ENCODE measurements at regions not wholly inside any gene's neighbourhood (a gene's known extent, or its start where the extent isn't known, plus 50 kb on each side); places are given as distances from the start of the nearest gene placed in this dataset.

DNA sequence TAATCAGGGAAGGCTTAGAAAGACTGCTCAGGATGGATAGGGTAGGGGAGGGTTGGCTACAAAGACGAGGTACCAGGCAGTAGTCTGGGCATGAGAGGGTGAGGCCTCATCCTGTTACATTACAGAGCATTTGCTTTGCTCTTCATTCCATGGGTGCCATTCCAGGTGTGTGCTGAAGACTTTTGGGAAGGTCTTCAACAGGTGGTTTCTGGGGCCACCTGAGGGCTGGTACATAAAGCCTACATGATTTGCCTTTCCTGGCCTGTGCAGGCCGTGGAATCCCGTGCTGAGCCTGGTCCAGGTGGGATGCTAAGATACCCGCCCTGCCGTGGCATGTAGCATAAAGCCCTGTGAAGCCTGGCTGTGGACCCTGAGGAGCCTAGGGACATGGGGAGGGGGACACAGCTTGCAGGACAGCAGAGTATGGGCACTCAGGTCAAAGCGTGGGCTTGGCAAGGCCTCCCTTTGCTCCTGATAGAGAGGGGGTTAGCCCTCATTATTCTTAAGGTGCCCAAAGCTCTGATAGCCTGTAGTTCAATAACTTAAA, 55.6 kb upstream of the ZNF536 start:
- TF ChIP-seq, protein P1, sequence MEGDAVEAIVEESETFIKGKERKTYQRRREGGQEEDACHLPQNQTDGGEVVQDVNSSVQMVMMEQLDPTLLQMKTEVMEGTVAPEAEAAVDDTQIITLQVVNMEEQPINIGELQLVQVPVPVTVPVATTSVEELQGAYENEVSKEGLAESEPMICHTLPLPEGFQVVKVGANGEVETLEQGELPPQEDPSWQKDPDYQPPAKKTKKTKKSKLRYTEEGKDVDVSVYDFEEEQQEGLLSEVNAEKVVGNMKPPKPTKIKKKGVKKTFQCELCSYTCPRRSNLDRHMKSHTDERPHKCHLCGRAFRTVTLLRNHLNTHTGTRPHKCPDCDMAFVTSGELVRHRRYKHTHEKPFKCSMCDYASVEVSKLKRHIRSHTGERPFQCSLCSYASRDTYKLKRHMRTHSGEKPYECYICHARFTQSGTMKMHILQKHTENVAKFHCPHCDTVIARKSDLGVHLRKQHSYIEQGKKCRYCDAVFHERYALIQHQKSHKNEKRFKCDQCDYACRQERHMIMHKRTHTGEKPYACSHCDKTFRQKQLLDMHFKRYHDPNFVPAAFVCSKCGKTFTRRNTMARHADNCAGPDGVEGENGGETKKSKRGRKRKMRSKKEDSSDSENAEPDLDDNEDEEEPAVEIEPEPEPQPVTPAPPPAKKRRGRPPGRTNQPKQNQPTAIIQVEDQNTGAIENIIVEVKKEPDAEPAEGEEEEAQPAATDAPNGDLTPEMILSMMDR (conservative IDR thresholded peaks at IDR 0.05; ENCODE audit: low read depth, low read length), result no peak
- no peak overlapping the region for H3K4me3 ChIP-seq (ENCODE audit: low read length)

DNA sequence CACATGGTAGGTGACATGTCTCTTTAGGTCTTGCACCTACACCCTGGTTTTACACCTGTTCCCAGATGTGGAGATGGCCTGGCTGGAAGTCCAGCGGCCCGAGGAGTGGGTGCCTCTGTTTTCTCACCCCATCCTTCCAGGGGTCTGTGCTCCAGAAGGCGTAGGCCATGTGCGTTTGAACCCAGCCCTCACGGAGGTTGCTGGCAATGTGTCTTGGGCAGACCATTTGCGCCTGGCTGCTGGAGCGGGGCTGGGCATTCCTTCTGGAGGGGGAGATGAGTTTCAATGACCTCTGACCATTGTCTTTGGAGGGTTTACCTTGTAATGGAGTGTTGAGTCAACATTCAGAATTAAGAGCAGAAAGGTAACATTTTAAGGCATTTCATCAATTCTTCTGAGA, 54.8 kb upstream of the ZNF536 start:
- TF ChIP-seq, protein P1 (conservative IDR thresholded peaks at IDR 0.05; ENCODE audit: low read depth, low read length), result no peak
- no peak for DNase-seq (ENCODE audit: low read depth)
- H3K4me3 ChIP-seq (ENCODE audit: low read length), result no peak overlapping the region

More for the DNA sequence above, 55.6 kb upstream of the ZNF536 start:
- DNase-seq (ENCODE audit: low read depth), result no peak

DNA sequence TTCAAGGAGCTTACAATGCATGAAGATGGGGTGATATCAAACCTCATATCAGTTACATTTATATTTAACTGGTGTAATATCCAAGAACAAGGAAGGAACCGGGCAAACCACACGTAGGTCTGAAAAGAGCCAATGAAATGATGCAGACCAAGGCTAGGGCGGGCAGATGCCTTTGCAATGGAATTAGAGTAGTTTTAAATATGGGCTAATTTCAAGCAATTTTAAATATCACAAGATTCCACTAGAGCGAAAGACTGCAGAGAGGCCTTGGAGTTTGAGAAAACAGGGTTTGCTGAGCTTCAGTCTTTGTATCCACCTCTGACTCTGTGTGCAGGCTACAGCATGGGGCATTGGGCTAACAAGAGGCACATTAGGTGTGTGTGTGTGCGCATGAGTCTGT, 53.9 kb upstream of the ZNF536 start:
- TF ChIP-seq, protein P1 (conservative IDR thresholded peaks at IDR 0.05; ENCODE audit: low read depth, low read length), result no peak
- H3K4me3 ChIP-seq (ENCODE audit: low read length), result no peak overlapping the region
- DNase-seq (ENCODE audit: low read depth), result no peak

- no peak overlapping the region for H3K4me3 ChIP-seq (ENCODE audit: low read length)
- no peak for DNase-seq (ENCODE audit: low read depth)
- TF ChIP-seq, protein P1 (conservative IDR thresholded peaks at IDR 0.05; ENCODE audit: low read depth, low read length), result no peak
Observed at GRCh38 chr19:30318936-30319335, 53.2 kb upstream of the ZNF536 start.

GRCh38 chr19:30319411-30319810, 52.8 kb upstream of the ZNF536 start:
- no peak for DNase-seq (ENCODE audit: low read depth)
- TF ChIP-seq, protein P1 (conservative IDR thresholded peaks at IDR 0.05; ENCODE audit: low read depth, low read length), result no peak
- no peak overlapping the region for H3K4me3 ChIP-seq (ENCODE audit: low read length)

DNA sequence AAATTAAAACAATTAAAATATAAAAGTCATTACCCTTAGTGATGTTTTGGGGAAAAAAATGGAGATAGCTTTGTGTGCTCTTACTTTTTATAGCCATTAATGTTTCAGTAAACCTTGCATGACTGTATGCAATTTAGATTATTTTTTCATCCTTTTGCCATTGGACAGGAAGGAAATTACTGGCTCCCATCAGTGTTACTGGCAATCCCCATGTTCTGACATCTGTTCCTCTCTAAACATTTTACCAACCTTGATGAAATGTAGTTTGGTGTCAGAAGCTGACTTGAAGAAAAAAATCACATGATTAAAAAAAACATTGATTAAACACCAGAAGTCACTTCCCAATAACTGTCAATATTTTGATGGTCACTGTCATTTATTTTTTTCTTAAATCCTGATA, 52.3 kb upstream of the ZNF536 start:
- TF ChIP-seq, protein P1 (conservative IDR thresholded peaks at IDR 0.05; ENCODE audit: low read depth, low read length), result no peak
- H3K4me3 ChIP-seq (ENCODE audit: low read length), result no peak overlapping the region
- no peak for DNase-seq (ENCODE audit: low read depth)

GRCh38 chr19:30320466-30320865, 51.7 kb upstream of the ZNF536 start:
- no peak overlapping the region for H3K4me3 ChIP-seq (ENCODE audit: low read length)
- TF ChIP-seq, protein P1 (conservative IDR thresholded peaks at IDR 0.05; ENCODE audit: low read depth, low read length), result no peak
- no peak for DNase-seq (ENCODE audit: low read depth)

All from retinal pigment epithelial cell (primary cell).